ENCODE measurements at regions not wholly inside any gene's neighbourhood (a gene's known extent, or its start where the extent isn't known, plus 50 kb on each side); places are given as distances from the start of the nearest gene placed in this dataset.

DNA sequence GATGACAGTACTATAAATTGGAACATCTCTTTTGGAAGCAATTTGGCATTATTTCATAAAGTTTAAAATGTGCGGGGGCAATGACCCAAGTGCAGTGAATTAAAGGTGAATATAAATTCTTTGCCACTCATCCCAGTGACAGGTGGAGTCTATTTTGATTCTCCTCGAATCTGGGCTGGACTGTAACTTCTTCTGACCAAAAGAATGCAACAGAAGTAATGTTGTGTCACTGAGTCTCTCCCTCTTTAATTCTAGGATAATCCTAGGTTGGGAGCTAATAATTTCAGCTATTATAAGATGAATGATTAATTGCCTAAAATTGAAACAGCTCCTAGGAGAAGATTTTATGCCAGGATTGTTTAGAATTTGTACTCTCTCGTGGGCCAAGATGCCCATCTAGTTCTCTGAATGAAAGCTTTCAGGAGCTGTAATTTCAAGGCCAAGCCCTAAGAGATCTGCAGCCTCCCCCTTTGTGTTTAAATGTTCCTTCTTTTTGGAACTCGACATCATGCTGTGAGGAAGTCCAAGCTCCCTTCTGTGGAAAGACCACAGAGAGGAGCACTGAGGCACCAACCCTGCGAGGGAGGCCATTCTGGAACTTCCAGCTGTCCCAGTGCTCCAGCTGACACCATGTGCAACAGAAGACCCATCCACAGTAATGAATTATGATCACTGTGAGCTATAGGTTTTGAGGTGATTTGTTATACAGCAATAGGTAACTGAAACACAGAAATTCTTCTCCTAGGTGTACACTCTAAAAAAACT lies 208.1 kb downstream of the COPRS start:
- H3K4me3 ChIP-seq (ENCODE audit: low read length, poor library complexity, severe bottlenecking): no peak overlapping the region
- H3K79me2 ChIP-seq (ENCODE audit: insufficient read depth, low read length): no peaks in the 10 kb centered on the region
- no peaks in the 10 kb centered on the region for H3K27me3 ChIP-seq (ENCODE audit: insufficient read depth, low read length, poor library complexity, severe bottlenecking)
- H4K20me1 ChIP-seq (ENCODE audit: insufficient read depth, low read length, poor library complexity, severe bottlenecking): no peaks in the 10 kb centered on the region
- TF ChIP-seq, protein P1, sequence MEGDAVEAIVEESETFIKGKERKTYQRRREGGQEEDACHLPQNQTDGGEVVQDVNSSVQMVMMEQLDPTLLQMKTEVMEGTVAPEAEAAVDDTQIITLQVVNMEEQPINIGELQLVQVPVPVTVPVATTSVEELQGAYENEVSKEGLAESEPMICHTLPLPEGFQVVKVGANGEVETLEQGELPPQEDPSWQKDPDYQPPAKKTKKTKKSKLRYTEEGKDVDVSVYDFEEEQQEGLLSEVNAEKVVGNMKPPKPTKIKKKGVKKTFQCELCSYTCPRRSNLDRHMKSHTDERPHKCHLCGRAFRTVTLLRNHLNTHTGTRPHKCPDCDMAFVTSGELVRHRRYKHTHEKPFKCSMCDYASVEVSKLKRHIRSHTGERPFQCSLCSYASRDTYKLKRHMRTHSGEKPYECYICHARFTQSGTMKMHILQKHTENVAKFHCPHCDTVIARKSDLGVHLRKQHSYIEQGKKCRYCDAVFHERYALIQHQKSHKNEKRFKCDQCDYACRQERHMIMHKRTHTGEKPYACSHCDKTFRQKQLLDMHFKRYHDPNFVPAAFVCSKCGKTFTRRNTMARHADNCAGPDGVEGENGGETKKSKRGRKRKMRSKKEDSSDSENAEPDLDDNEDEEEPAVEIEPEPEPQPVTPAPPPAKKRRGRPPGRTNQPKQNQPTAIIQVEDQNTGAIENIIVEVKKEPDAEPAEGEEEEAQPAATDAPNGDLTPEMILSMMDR (conservative IDR thresholded peaks at IDR 0.05; ENCODE audit: low read length): no peak
- no peak for TF ChIP-seq EZH2phosphoT487 (IDR thresholded peaks at IDR 0.05; ENCODE audit: borderline replicate concordance)
- H3K9ac ChIP-seq (ENCODE audit: low read depth, low read length, poor library complexity, severe bottlenecking): no peak overlapping the region
- peaks cover 9% of the 10 kb centered on the region for H3K4me1 ChIP-seq (ENCODE audit: insufficient read depth, low read length, poor library complexity, severe bottlenecking)
- H2AFZ ChIP-seq (ENCODE audit: low read length): no peak overlapping the region
- H3F3A ChIP-seq (ENCODE audit: low read depth): no peaks in the 10 kb centered on the region
- no peak overlapping the region for H3K4me2 ChIP-seq (ENCODE audit: low read depth, low read length, poor library complexity, severe bottlenecking)
- no peaks in the 10 kb centered on the region; the same call in 1 of the 2 replicates for H3K9me3 ChIP-seq (ENCODE audit: insufficient read depth, low read depth, low read length)
- H3K36me3 ChIP-seq (ENCODE audit: insufficient read depth, low read length): no peaks in the 10 kb centered on the region
- no peaks in the 10 kb centered on the region for H3K9me2 ChIP-seq (replicated peaks; ENCODE audit: low read depth, low read length)

DNA sequence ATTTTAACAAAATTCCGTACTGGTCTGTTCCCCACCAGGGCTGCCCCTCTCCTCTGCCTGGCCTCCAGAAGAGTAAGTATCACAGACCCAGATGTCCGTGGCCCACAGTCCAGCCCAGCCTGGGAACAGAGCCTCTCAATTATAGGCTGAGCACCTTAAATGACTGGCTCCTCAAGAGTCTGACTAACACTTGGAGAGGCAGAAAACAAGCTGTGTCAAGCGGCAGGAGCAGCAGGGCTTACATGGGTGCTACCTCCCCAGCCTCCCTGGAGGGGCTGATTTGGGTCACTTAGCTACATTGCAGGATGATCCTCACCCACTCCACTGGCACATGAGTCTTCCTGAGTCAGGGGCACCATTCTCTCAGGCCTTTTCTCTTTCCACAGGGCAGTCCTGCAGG lies 209.7 kb downstream of the COPRS start:
- no peaks in the 10 kb centered on the region; the same call in 1 of the 2 replicates for H3K9me3 ChIP-seq (ENCODE audit: insufficient read depth, low read depth, low read length)
- H4K20me1 ChIP-seq (ENCODE audit: insufficient read depth, low read length, poor library complexity, severe bottlenecking): no peaks in the 10 kb centered on the region
- H3F3A ChIP-seq (ENCODE audit: low read depth): no peaks in the 10 kb centered on the region
- TF ChIP-seq EZH2phosphoT487 (IDR thresholded peaks at IDR 0.05; ENCODE audit: borderline replicate concordance): no peak
- TF ChIP-seq, protein P1 (conservative IDR thresholded peaks at IDR 0.05; ENCODE audit: low read length): no peak
- H3K4me1 ChIP-seq (ENCODE audit: insufficient read depth, low read length, poor library complexity, severe bottlenecking): peaks cover 4% of the 10 kb centered on the region
- no peak overlapping the region for H2AFZ ChIP-seq (ENCODE audit: low read length)
- no peaks in the 10 kb centered on the region for H3K79me2 ChIP-seq (ENCODE audit: insufficient read depth, low read length)
- no peaks in the 10 kb centered on the region for H3K9me2 ChIP-seq (replicated peaks; ENCODE audit: low read depth, low read length)
- no peak overlapping the region for H3K9ac ChIP-seq (ENCODE audit: low read depth, low read length, poor library complexity, severe bottlenecking)
- H3K4me3 ChIP-seq (ENCODE audit: low read length, poor library complexity, severe bottlenecking): no peak overlapping the region
- H3K27me3 ChIP-seq (ENCODE audit: insufficient read depth, low read length, poor library complexity, severe bottlenecking): no peaks in the 10 kb centered on the region
- H3K4me2 ChIP-seq (ENCODE audit: low read depth, low read length, poor library complexity, severe bottlenecking): no peak overlapping the region
- H3K36me3 ChIP-seq (ENCODE audit: insufficient read depth, low read length): no peaks in the 10 kb centered on the region

DNA sequence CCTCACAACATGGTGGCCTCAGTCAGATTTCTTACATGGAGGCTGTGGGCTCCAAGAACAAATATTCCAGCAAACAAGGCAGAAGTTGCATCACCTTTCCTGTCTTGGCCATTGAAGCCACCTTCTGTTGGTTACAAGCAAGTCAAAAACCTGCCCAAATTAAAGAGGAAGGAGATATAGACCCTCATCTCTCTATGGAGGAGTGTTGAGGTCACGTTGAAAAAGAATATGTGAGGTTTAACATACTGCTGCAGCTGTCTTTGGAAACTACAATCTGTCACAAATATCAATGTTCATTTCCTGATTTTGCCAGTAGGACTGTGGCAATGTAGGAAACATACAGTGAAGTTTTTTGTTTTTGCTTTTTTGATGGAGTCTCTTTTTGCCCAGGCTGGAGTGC lies 211.4 kb downstream of the COPRS start:
- no peak overlapping the region for H3K4me3 ChIP-seq (ENCODE audit: low read length, poor library complexity, severe bottlenecking)
- no peak overlapping the region for H3K4me2 ChIP-seq (ENCODE audit: low read depth, low read length, poor library complexity, severe bottlenecking)
- H3K9ac ChIP-seq (ENCODE audit: low read depth, low read length, poor library complexity, severe bottlenecking): no peak overlapping the region
- H3F3A ChIP-seq (ENCODE audit: low read depth): no peaks in the 10 kb centered on the region
- no peaks in the 10 kb centered on the region for H3K79me2 ChIP-seq (ENCODE audit: insufficient read depth, low read length)
- H3K9me2 ChIP-seq (replicated peaks; ENCODE audit: low read depth, low read length): no peaks in the 10 kb centered on the region
- TF ChIP-seq EZH2phosphoT487 (IDR thresholded peaks at IDR 0.05; ENCODE audit: borderline replicate concordance): no peak
- TF ChIP-seq, protein P1 (conservative IDR thresholded peaks at IDR 0.05; ENCODE audit: low read length): no peak
- H3K36me3 ChIP-seq (ENCODE audit: insufficient read depth, low read length): no peaks in the 10 kb centered on the region
- H3K4me1 ChIP-seq (ENCODE audit: insufficient read depth, low read length, poor library complexity, severe bottlenecking): peaks cover 4% of the 10 kb centered on the region
- H4K20me1 ChIP-seq (ENCODE audit: insufficient read depth, low read length, poor library complexity, severe bottlenecking): no peaks in the 10 kb centered on the region
- no peaks in the 10 kb centered on the region; the same call in 1 of the 2 replicates for H3K9me3 ChIP-seq (ENCODE audit: insufficient read depth, low read depth, low read length)
- no peaks in the 10 kb centered on the region for H3K27me3 ChIP-seq (ENCODE audit: insufficient read depth, low read length, poor library complexity, severe bottlenecking)
- H2AFZ ChIP-seq (ENCODE audit: low read length): 0 out of 2 replicates have a peak overlapping the region, but pooled peaks have one; percentile 27

All from Loucy (cell line).